SIG-M5 (cell line): ENCODE measurements at regions not wholly inside any gene's neighbourhood (a gene's known extent, or its start where the extent isn't known, plus 50 kb on each side); places are given as distances from the start of the nearest gene placed in this dataset.
"Not testable (repeated sequence)": the region's sequence is repeated elsewhere in the genome, so short reads cannot be mapped to it uniquely, and the experiment has no call there.

Experiments
- DNase-seq: peaks from one replicate; lab custom pipeline; 2025; lab: John Stamatoyannopoulos, UW

- DNase-seq, result no peak
Observed at GRCh38 chr2:199216253-199216652, 241.5 kb downstream of the SATB2 start.

GRCh38 chr2:199207011-199207410, 250.7 kb downstream of the SATB2 start:
- DNase-seq, result no peak

GRCh38 chr2:199206536-199206935, 251.2 kb downstream of the SATB2 start:
- no peak for DNase-seq

GRCh38 chr2:199202964-199203363, 254.8 kb downstream of the SATB2 start:
- no peak for DNase-seq

- DNase-seq, result no peak
Observed at GRCh38 chr2:199201539-199201938, 256.2 kb downstream of the SATB2 start.

- DNase-seq, result no peak
Observed at GRCh38 chr2:199199797-199200196, 257.9 kb downstream of the SATB2 start.

GRCh38 chr2:199197448-199197847, 260.3 kb downstream of the SATB2 start:
- no peak for DNase-seq

- DNase-seq, result no peak
Observed at GRCh38 chr2:199196686-199197085, 261.1 kb downstream of the SATB2 start.

GRCh38 chr2:199195927-199196502, 261.7 kb downstream of the SATB2 start:
- DNase-seq, result no peak

- DNase-seq, result no peak
Observed at GRCh38 chr2:199191461-199191860, 266.3 kb downstream of the SATB2 start.

GRCh38 chr2:199189229-199189628, 268.5 kb downstream of the SATB2 start:
- DNase-seq, result no peak

- DNase-seq, result no peak
Observed at GRCh38 chr2:199186301-199186751, 271.4 kb downstream of the SATB2 start.

- DNase-seq, result not testable (repeated sequence)
Observed at GRCh38 chr2:199185174-199185573, 272.6 kb downstream of the SATB2 start.

GRCh38 chr2:199163613-199164458, 293.9 kb downstream of the SATB2 start:
- no peak for DNase-seq

- no peak for DNase-seq
Observed at GRCh38 chr2:199160677-199161465, 296.9 kb downstream of the SATB2 start.

- no peak for DNase-seq
Observed at GRCh38 chr2:199160081-199160480, 297.7 kb downstream of the SATB2 start.

GRCh38 chr2:199148076-199148845, 309.5 kb downstream of the SATB2 start:
- no peak for DNase-seq

- no peak for DNase-seq
Observed at GRCh38 chr2:199147216-199147615, 310.5 kb downstream of the SATB2 start.

- no peak for DNase-seq
Observed at GRCh38 chr2:199144546-199144945, 313.2 kb downstream of the SATB2 start.

- no peak for DNase-seq
Observed at GRCh38 chr2:199144036-199144435, 313.7 kb downstream of the SATB2 start.

GRCh38 chr2:199136681-199137080, 321.1 kb downstream of the SATB2 start:
- no peak for DNase-seq

- no peak for DNase-seq
Observed at GRCh38 chr2:199136242-199136641, 321.5 kb downstream of the SATB2 start.
